RCC 7860 (cell line): ENCODE measurements at regions not wholly inside any gene's neighbourhood (a gene's known extent, or its start where the extent isn't known, plus 50 kb on each side); places are given as distances from the start of the nearest gene placed in this dataset.
"Not testable (repeated sequence)": the region's sequence is repeated elsewhere in the genome, so short reads cannot be mapped to it uniquely, and the experiment has no call there.

Source experiments
- DNase-seq: peaks from one replicate; pipeline ENCODE4 v3.0.0-alpha.2; 2015; ENCODE audit warnings: low spot score
- FAIRE-seq: peaks from 2 replicates; lab custom pipeline; 2012; peaks lifted over from hg19 to GRCh38; lab: Jason Lieb, UNC

DNA sequence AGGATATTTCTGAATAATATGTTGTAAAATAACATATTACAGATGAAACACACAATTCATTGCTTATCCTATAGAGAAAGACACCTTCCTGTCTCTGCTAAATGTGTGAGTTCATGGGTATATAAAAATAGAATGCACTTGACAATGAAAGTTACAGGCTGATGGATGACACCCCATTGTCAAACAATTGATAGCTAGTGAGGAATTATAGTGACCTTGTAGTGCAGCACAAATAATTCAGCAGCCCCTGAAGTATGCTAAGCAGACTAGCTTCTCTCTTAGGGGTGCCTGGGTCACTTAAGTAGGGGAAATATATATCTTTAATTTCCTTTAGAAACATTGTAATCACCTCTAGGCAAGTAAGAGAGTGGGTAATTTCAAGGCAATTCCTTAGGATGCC is 826.2 kb downstream of the CDH8 start:
- no peak for DNase-seq
- no peak for FAIRE-seq

DNA sequence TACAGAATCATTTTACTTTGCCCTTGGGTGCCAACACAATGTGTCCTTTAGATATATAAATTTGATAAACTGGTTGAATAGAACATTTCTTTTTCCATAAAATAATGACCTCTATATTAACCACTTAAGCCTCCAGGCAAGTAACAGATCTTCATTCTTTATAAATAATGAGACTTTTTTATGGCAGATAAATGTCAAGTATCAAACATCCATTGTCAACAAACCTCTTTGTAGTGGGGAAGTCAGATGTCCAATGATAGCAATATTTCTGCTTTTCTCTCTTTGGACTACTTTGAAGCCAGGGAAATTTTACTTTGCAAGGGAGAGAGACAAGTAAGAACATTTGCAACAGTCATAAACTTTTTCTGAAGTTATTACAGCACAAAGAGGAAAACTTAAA is 841.2 kb downstream of the CDH8 start:
- FAIRE-seq (no peak), DNase-seq (no peak)

DNA sequence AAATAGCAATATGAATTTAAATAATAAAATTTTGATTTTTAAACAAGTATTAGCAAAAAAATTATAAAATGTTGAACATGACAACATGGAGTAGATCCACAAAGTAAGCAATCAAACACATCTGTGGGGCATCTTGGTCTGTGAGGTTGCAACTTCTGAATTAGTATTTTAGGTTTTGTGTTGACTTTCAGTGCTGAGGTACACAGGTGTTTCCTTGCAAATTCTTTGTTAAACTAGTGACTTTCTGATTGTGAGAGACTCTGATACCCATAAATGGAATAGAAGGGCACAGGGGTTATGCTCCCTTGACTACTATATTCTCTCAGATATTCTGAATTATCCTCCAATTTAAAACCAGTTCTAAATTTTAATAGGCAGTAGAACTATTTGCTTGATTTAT is 841.7 kb downstream of the CDH8 start:
- FAIRE-seq, result no peak
- no peak for DNase-seq

DNA sequence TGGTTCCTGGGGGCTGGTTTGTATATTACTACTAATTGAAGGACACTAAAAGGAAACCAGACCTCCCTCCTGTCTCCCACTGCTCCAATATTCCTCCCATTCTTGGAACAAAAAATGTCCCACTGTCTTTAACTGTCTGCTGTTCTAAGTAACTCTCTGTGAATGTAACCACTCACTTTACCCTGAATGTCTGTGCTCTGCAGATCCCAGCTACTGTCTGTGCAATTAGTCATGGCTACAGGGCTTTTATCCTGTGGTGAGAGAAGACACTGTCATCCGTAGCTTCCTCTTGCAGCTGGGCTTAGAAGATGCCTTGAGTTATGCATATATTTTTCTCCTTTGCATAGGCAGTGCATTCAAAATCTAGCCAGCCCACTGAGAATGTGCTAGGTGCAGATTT is 853.8 kb downstream of the CDH8 start:
- FAIRE-seq (no peak), DNase-seq (no peak)

DNA sequence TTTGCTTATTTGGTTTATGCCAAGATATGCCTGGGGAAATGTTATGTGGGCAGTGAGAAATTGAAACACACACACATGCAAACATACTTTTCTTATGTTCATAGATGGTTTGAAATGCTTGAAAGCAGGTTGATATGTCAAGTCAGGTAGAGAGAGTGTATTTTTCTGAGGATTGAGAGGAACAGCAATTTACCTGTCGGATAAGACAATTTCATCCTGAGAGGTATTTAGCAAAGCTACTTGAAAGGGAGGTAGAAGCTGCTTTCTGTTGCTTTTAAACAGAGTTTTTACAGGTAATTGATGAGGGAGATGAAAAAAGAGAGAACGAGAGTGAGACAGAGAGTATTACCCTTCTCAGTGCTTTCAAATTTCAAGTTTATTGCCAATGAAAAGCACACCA is 854.3 kb downstream of the CDH8 start:
- DNase-seq (no peak), FAIRE-seq (no peak)

DNA sequence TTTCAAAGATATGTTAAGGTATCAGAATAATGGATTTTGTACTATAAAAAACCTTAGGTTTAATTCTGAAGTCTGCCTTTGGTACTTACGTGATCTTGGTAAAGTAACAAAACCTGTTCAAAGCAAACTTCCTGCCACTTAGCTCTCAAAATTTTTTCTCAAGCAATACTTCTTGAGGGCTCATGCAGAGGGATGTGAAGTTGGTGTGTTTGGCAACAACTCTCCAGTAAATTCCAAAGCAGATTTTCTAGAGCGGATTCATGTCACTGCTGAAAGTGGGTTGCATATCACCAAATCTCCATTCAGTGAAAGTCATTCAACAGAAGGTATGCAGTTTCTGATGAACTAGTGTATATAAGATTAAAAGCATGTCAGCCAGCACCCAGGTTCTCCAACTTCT is 856.7 kb downstream of the CDH8 start:
- FAIRE-seq (no peak), DNase-seq (no peak)

DNA sequence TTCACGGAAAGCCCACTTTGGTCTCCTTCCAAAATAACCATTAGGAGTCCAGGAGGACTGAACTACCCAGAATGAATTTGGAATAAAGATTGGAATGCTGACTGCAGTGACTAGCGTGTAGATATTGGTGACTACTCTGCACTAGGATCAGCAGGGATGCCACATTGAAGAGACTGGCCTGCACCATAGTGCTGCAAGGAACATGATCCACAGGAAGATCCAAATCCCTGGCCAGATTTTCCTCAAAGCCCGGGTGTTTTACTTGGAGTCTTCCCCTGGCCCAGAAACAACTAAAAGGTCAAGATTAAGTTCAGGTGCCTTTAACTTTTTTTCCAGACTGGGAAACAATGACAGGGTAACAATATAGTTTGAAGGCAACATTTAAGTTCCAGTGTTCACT is 870.4 kb downstream of the CDH8 start:
- no peak for DNase-seq
- no peak for FAIRE-seq

DNA sequence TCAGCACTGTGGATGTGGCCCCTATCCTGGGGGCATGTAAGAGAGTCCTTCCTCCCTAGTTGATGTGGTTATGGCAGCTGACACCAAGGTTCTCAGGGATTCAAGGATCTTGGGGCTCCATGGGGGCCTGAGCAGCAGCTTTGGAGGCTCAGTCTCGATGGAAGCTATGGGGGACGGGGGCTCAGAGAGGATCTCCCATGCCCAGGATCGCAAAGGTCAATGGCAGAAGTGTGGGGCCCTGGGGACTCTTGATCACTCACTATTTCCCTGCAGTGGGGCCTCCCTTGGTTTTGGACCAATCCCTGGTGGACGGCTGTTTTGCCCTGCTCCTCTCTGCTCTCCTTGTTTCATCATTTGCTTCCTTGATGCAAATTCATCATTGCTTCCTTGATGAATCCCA is 885.9 kb downstream of the CDH8 start:
- DNase-seq (no peak), FAIRE-seq (no peak)

DNA sequence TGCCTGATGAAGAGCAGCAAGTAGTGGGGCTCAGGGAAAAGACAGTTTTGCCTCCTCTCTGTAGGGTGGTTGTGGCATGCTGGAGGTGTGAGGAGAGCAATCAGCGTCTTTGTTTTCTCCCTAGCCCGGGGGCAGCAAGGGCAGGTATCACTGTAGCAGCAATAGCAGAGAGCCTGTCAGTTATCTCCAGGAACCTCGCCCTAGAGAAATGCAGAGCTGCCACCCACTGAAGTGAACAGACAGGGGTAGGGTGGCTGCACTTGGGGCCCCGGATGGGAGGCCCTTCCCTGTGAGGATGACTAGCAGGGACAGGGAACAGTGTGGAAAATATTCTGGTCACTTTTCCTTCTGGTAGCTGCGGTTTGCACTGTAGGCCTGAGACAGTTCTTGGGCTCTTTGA is 886.5 kb downstream of the CDH8 start:
- no peak for FAIRE-seq
- DNase-seq, result no peak

DNA sequence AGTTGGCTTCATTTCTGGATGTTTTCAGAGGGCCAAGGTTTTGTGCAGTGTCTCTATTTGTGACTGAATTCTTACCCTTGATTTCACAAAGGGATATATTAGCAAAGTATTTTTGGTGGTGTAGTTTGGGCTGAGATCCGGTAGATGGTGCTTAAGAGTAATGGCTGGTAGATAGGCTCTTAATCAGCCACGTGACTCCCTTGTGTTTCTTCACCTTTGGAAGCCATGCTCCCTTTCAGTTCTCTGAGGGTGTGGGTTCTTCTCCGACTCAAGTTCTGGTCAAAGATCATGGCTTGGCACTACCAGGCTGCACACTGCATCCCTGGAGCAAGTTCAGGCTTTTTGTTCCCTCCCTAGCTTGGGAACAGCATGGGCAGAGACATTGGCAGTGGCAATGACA is 887.3 kb downstream of the CDH8 start:
- FAIRE-seq (no peak), DNase-seq (no peak)

DNA sequence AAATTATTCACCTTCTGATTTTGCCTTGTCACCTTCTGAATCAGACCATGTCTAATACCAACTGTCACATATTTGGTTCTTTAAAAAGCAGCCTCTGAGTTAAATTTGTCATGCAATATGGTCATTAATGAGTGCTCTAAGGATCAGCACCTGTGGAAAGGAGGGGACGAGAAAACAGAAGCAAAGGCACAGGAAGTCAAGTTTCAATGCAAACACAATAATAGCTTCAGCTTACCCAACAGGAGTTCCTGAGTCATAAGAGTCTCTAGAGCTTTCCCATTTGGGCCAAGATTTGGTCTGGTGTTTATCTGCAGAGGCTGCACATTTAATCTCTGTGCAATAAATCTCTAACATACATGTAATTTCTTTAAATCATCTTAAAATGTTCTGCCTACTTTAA is 889.8 kb downstream of the CDH8 start:
- FAIRE-seq (no peak), DNase-seq (no peak)

DNA sequence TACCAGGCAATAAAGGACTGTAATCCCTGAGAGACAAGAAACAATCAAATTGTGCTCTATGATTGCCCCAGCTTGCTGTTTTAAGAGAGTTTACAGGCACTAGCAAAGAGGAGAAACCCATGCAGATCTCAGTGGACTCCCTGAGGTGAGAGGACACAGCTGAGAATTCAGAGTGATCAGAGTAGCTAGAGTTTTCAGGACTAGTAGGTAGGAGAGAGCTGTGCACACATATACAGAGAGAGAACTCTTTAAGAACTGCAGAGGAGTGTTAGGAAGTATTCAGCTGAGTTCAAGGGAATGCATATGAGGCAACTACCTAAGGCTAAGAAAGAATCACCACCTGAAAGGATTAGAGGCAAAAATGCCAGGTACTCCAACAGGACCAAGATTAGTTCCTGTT is 904.8 kb downstream of the CDH8 start:
- no peak for FAIRE-seq
- no peak for DNase-seq

DNA sequence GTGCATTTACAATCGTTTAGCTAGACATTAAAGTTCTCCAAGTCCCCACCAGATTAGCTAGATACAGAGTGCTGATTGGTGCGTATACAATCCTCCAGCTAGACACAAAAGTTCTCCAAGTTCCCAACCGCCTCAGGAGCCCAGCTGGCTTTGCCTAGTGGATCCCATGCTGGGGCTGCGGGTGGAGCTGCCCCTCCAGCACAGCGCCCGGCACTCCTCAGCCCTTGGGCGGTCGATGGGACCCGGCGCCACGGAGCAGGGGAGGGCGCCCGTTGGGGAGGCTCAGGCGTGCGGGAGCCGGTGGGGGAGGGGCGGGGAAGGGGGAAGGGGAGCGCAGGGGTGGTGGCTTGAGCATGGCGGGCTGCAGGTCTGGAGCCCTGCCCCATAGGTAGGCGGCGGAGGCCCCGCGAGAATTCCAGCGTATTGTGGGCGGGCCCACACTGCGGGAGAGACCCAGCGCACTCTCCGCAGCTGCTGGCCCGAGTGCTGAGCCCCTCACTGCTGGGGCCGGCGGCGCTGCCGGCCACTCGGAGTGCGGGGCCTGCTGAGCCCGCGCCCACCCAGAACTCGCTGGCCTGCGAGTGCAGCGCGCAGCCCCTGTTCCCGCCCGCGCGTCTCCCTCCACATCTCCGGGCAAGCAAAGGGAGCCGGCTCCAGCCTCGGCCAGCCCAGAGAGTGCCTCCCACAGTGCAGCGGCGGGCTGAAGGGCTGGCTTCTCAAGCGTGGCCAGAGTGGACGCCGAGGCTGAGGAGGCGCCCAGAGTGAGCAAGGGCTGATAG is 907.5 kb downstream of the CDH8 start:
- DNase-seq (no peak), FAIRE-seq (no peak)

DNA sequence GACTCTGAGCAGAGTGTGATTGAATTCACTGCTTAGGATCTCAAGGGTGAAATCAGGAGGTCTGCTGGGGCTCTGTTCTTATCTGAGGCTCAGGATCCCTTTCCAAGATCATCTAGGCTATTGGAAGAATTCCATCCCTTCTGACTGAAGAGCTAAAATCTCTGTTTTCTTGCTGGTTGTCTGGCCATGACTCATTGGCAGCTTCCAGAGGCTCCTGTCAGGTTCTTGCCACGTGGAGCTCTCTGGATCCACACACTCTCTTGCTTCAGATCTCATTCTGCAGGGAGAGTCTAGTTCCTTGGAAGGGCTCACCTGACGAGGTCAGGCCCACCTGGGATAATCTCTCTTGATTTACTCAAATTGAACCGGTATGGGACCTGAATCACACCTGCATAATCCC is 930.7 kb downstream of the CDH8 start:
- FAIRE-seq (no peak), DNase-seq (no peak)

DNA sequence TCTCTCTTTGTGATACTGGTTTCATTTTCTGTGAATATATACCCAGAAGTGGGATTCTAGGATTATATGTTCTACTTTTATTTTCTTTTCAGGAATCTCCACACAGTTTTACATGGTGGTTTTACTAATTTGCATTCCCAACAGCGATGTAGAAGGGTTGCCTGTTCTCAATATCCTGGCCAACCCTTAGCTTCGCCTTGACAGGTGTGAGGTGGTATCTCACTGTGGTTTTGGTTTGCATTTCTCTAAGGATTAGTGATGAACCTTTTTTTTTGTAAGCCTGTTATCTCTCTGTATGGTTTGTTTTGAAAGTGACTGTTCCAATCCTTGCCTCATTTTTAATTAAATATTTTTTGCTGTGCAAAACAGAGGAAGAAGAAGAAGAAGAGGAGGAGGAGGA is 937.7 kb downstream of the CDH8 start:
- DNase-seq (no peak), FAIRE-seq (no peak)

DNA sequence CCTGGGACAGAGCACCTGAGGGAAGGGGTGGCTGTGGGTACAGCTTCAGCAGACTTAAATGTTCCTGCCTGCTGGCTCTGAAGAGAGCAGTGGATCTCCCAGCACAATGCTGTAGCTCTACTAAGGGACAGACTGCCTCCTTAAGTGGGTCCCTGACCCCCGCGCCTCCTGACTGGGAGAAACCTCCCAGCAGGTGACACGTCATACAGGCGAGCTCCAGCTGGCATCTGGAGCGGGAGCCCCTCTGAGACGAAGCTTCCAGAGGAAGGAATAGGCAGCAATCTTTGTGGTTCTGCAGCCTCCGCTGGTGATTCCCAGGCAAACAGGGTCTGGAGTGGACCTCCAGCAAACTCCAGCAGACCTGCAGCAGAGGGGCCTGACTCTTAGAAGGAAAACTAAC is 944.9 kb downstream of the CDH8 start:
- not testable (repeated sequence) for FAIRE-seq, DNase-seq

DNA sequence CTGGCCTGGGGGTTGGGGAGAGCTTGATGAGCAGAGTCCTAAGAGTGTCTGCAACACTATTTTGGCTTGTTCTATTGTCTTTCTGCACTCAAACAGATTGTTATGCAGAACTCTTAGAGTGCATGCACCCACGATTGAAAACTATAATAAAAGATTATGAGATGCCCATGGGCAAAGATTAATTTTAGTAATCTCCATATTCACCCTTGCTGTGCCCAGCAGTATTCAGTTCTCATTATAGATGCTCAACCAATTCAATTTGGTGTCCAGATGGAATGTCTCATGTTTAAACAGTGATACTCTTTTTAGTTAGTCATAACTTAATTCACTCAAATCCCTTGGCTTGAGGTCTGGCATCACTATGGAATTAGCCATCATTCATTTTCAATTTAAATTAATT is 952.5 kb downstream of the CDH8 start:
- DNase-seq, result no peak
- FAIRE-seq, result no peak

DNA sequence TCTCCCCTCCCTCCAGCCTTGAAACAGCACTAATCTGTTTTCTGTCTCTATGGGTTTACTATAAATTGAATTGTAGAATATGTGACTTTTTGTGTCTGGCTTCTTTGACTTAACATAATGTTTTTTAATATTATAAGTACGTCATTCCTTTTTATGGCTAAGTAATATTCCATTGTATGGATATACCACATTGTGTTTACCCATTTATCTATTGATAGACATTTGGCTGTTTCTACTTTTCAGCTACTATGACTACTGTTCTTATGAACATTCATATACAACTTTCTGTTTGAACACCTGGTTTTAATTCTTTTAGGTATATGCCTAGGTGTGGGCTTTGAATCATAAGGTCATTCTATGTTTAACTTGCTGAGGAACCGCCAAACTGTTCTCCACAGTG is 961.9 kb downstream of the CDH8 start:
- DNase-seq (no peak), FAIRE-seq (no peak)

DNA sequence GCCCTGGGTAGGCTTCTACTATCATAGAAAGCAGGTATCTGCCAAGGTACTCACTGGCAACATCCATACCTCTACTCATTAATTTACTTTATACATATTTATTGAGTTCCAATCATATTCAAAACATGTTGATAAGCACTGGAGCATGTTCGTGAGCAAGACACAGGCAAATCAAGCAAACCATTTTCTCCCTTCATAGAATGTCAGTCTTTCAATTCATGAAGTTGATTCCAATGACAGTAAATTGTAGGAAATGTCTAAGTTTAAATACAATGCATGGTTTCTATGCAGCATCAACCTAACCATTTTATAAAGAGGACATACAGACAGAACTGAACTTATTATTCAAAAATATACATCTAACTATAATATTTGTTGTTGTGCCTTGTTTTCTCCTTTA is 978.6 kb downstream of the CDH8 start:
- no peak for DNase-seq
- FAIRE-seq, result no peak

DNA sequence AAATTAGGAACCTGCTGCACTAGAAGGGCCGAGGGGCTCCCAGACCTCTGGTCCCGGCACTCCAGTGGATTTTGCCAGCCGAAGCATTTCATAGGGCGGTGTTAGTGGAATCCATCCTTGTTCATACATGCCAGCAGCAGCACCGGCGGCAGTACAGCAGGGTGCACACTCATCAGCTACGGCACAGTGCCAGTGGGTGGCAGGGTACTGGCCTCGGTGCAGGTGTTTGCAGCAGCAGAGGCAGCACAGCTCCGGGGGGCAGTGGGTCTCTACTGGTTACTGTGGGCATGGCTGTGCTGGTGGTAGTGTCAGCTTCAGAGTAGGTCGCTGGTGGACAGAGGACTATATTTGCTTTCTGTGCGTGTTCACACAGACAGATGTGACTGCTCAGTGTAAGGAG is 985.7 kb downstream of the CDH8 start:
- FAIRE-seq, result no peak
- DNase-seq, result no peak

DNA sequence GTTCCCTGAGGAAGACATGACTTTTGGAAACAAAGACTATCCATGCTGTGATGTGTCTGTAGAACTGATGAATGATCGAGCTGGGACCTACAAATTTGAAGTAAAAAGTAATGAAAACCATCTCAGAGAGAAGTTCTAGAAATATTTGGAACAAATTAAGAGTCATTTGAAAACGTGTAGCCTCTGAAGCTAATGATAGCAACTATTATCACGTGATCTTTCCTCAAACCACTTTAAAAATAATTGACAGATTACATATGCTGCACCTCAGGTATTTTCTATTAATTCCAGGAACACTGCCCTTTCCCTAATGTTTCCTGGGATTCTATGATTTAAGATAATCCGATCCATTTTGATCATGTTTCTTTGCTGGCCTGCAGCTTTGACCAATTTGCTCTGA is 990.3 kb downstream of the CDH8 start:
- DNase-seq (no peak), FAIRE-seq (no peak)

DNA sequence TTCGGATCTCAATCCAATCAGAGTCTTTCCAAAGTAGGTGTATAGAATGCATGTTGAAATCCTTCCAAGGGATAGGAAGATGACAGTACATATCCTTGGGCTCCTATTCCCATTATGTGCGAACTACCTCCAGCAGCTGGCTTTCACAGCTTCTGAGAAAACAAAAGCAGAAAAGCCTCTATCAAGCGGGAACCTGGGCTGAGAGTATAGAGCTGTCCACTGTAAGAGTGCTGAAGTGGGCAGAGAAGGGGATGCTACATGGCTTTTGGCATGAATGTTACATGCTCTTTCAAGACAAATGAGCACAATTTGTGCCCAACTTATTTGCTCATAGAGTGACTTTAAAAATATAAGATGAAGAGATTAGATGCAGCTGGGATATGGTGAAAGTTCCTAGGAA is 993.5 kb downstream of the CDH8 start:
- no peak for FAIRE-seq

DNA sequence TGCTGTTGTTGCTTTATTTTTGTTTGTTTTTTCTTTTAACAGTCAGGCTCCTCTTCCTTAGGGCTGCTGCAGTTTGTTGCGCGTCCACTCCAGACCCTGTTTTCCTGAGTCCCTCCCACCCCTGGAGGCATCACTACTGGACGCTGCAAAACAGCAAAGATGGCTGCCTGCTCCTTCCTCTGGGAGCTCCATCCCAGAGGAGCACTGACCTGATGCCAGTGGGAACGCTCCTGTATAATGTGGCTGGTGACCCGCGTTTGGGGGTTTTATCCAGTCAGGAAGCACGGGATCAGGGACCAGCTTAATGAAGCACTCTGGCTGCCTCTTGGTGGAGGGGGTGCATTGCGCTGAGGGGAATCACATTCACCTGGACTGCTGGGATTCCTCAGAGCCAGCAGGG is 1005.6 kb downstream of the CDH8 start:
- FAIRE-seq, result no peak
- no peak for DNase-seq

More for the DNA sequence above, 993.5 kb downstream of the CDH8 start:
- DNase-seq, result no peak
